GM18507 (cell line): ENCODE measurements at regions not wholly inside any gene's neighbourhood (a gene's known extent, or its start where the extent isn't known, plus 50 kb on each side); places are given as distances from the start of the nearest gene placed in this dataset.
"Not testable (repeated sequence)": the region's sequence is repeated elsewhere in the genome, so short reads cannot be mapped to it uniquely, and the experiment has no call there.

Experiments used
- DNase-seq: peaks from one replicate; pipeline ENCODE4 v3.0.0; 2011; ENCODE audit warnings: low read depth; ENCODE audit not compliant: insufficient read length; ENCODE audit errors: extremely low spot score
- FAIRE-seq: peaks from 2 replicates; lab custom pipeline; 2011; peaks lifted over from hg19 to GRCh38; lab: Jason Lieb, UNC

GRCh38 chr9:20242510-20243189 lies 379.6 kb downstream of the MLLT3 start:
- peak; percentile 47 for DNase-seq
- peak; percentile 97 for FAIRE-seq

DNA sequence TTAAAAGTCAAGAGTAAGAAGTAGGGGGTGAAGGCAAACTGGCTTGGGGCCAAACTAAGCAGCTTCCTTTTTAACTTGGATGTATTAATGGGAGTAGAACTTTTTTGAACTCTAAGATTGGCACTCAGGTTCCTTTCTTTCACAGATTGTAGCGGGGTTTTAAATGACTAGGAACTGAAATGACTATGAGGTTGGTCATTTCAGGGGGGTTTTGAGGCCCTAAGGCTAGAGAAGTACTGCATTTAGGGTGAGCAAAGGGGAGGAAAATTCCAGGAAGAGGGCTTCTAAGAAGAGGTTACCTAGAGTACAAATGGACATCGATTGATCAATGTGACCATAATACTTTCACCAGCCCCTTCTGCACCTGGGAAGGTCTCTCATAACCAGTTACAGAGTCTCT lies 381.8 kb downstream of the MLLT3 start:
- DNase-seq (no peak), FAIRE-seq (peak; percentile 33)

GRCh38 chr9:20238921-20239320 lies 383.4 kb downstream of the MLLT3 start:
- no peak for DNase-seq
- no peak for FAIRE-seq

GRCh38 chr9:20237686-20238085 lies 384.6 kb downstream of the MLLT3 start:
- no peak for DNase-seq
- no peak for FAIRE-seq

DNA sequence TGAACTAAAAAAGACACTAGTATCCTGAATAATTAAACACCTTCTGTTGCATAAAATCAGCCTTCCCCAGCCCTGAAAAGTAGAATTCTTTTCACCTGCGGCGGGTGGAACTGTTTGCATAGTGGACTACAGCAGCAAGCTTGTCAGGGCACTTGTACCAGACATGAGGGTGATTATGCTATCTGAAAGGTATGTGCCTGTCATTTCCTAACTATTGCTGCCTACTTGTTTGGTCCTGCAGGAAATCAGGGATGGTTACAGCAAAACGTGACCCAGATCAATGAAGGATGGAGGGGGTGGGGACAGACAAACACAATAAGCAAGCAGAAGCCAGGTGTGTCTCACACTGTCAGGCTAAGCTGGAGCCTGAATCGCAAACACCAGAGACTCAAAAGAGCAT lies 385.6 kb downstream of the MLLT3 start:
- no peak for DNase-seq

DNA sequence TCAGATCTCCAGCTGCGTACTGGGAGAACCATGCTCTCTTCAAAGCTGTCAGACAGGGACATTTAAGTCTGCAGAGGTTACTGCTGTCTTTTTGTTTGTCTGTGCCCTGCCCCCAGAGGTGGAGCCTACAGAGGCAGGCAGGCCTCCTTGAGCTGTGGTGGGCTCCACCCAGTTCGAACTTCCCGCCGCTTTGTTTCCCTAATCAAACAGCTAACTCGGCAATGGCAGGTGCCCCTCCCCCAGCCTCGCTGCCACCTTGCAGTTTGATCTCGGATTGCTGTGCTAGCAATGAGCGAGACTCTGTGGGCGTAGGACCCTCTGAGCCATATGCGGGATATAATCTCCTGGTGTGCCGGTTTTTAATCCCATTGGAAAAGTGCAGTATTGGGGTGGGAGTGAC lies 387.1 kb downstream of the MLLT3 start:
- not testable (repeated sequence) for FAIRE-seq

More for the DNA sequence above, 385.6 kb downstream of the MLLT3 start:
- no peak for FAIRE-seq

DNA sequence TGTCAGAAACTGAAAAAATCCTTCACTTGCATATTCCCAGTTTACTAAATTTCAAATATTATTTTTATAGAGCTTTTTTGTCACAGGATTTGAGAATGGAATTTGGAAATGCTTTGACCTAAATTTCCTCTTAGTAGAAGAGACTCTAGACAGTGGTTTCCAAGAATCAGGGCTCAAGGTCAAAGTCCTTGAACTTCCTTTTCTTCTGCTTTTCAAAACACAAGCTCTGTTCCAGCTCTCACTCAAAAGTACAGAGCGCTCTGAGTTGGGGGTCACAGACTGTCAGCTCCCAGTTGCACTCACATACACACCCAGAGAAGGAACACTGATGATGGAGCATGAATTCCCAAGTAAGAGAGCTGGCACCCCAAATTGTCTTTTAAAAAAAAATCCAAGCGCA lies 394.2 kb downstream of the MLLT3 start:
- no peak for DNase-seq
- FAIRE-seq, result no peak

More for the DNA sequence above, 387.1 kb downstream of the MLLT3 start:
- DNase-seq, result not testable (repeated sequence)

GRCh38 chr9:20227166-20227874 lies 395.0 kb downstream of the MLLT3 start:
- no peak for FAIRE-seq
- no peak for DNase-seq

GRCh38 chr9:20226345-20226744 lies 396.0 kb downstream of the MLLT3 start:
- FAIRE-seq, result no peak

GRCh38 chr9:20225826-20226225 lies 396.5 kb downstream of the MLLT3 start:
- DNase-seq (no peak), FAIRE-seq (no peak)

More at GRCh38 chr9:20226345-20226744, 396.0 kb downstream of the MLLT3 start:
- DNase-seq, result no peak

DNA sequence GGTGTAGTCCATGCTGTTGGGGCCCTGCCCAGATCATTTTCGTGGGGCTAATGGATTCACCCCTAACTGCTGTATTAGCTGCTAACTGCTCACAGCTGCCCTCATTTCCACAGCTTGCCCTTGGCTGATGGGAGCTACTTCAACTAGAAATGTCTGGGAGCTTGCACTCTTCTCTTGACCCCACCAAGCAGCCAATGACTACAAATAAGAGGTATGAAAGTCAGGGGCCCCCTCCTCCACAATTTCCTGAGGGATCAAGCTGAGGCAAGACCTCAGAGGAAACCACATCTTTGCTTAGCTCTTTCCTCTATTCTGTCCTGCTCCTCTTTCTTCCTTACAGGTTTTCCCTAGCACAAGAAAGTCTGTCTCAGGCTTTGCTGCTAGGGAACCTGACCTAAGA lies 397.5 kb downstream of the MLLT3 start:
- DNase-seq (no peak), FAIRE-seq (no peak)

- no peak for DNase-seq
- no peak for FAIRE-seq
These were observed 402.0 kb downstream of the MLLT3 start for GRCh38 chr9:20220286-20220685.

- no peak for FAIRE-seq
- no peak for DNase-seq
These were observed 402.9 kb downstream of the MLLT3 start for GRCh38 chr9:20219437-20219836.

- DNase-seq (no peak), FAIRE-seq (no peak)
These were observed 404.7 kb downstream of the MLLT3 start for GRCh38 chr9:20217596-20217995.

GRCh38 chr9:20216438-20216837 lies 405.9 kb downstream of the MLLT3 start:
- no peak for FAIRE-seq

DNA sequence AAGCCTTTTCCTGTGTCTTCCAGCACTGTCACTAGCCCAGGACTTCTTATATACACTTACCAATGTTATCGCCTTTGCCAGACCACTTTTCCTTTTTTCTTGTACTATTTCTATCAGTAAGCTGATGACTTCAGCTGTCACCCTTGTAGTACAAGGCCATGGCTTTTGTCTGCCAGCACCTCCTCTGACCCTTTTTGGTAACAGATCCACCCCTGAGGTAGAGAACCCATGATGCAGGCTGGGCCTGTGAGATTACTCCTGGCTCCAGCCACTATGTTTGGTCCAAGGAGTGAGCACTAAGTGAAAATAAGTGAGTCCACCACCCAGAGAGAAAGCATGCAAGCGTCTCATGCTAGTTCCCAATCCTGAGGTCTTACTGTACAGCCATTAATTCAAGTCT lies 406.7 kb downstream of the MLLT3 start:
- DNase-seq (no peak), FAIRE-seq (no peak)

More at GRCh38 chr9:20216438-20216837, 405.9 kb downstream of the MLLT3 start:
- DNase-seq, result no peak

GRCh38 chr9:20212806-20213205 lies 409.5 kb downstream of the MLLT3 start:
- no peak for FAIRE-seq
- DNase-seq, result no peak

DNA sequence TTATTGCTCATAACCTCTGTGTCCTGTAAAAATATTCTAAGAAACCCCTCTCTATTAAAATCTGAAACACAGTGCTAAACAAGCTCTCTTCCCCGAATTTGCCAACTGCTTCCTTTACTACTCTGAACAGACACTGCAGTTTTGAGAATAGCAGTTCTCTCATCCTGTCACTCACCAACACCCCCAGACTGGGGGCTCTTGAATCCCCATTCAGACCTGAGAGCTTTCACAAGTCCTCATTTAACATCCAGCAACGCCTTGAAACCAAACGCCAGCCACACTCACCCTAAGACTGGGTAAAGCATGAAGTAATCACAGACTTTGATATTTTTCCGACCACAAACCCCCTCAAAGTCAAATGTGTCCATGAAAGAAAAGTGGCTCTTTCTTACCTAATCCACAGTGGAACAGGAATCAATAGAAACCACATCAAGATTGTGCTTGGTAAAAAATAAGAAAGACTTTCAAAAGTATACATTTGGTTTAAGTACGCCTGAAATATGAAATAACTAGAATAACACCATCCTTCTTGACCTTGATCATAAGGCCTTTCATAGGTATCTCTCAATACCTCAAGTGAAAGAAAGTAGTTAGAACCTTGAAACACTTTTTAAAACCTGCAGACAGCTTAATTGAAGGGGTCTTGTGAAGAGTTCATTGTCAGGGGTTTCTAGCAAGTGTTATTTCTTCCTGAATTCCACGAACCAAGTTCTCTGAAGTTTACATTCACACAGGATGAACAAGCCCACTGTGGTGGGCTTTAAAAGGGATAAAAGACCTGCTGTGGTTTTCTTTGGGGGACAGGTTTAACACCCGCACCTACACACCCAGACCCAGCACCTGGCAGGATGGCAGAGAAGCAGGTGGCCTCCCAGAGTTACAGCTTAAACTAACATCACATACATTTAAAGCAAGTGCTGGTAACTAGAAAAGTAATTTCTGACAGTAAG lies 412.6 kb downstream of the MLLT3 start:
- FAIRE-seq (peak; percentile 5), DNase-seq (no peak)

- peak; percentile 42 for FAIRE-seq
- no peak for DNase-seq
These were observed 413.3 kb downstream of the MLLT3 start for GRCh38 chr9:20208961-20209371.

DNA sequence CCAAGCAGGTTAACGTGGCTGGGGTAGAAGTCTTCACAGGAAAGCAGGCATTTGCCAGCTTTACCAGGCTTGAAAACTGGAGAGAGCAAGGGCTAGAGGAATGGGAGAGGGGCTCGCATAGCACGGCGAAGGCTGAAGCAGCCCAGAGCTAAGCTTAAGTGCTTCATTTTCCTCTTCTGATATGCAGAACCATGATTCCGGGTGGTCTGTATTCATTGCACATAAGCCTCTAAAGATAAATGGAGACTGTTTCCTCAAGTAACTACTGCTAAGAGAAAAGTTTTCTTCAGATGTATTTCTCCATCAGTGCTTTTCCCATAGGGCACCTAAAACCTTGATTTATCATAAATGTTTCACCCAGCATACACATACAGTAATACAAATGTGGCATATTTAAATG lies 414.1 kb downstream of the MLLT3 start:
- no peak for FAIRE-seq
- DNase-seq, result no peak
